ENCODE measurements at regions not wholly inside any gene's neighbourhood (a gene's known extent, or its start where the extent isn't known, plus 50 kb on each side); places are given as distances from the start of the nearest gene placed in this dataset.

- no peak for TF ChIP-seq CTCF (IDR thresholded peaks at IDR 0.05)
- no peak for TF ChIP-seq ZFX (IDR thresholded peaks at IDR 0.05; ENCODE audit: borderline replicate concordance)
Observed at GRCh38 chr2:139605668-139606067, 825.5 kb upstream of the NXPH2 start.

Measured in 22Rv1 (cell line).